Muscle layer of duodenum (tissue), 2 donors: ENCODE measurements at regions not wholly inside any gene's neighbourhood (a gene's known extent, or its start where the extent isn't known, plus 50 kb on each side); places are given as distances from the start of the nearest gene placed in this dataset.
A peak's percentile ranks its signal among the peaks of the same experiment; 100 is the strongest.

Experiments
- H3K27ac ChIP-seq: one replicate; pipeline ENCODE4 v1.7.0; 2013; ENCODE audit warnings: mild to moderate bottlenecking, low read length
- H3K27me3 ChIP-seq: one replicate; pipeline ENCODE4 v1.7.0; 2013; ENCODE audit warnings: low read depth, mild to moderate bottlenecking, control low read depth, low read length
- H3K36me3 ChIP-seq, 2 donors: one replicate each; pipeline ENCODE4 v1.7.0; 2013; ENCODE audit warnings: low read length in 2 of 2, control low read depth in 1 of 2, mild to moderate bottlenecking in 1 of 2; ENCODE audit not compliant: insufficient read depth in 2 of 2, control insufficient read depth in 1 of 2
- H3K4me1 ChIP-seq, 2 donors: one replicate each; pipeline ENCODE4 v1.7.0; 2013; ENCODE audit warnings: low read length in 2 of 2, mild to moderate bottlenecking in 2 of 2, control low read depth in 1 of 2, moderate library complexity in 1 of 2; ENCODE audit not compliant: insufficient read depth in 2 of 2, control insufficient read depth in 1 of 2
- H3K4me3 ChIP-seq, 2 donors: one replicate each; pipeline ENCODE4 v1.7.0; 2013; ENCODE audit warnings: low read length in 2 of 2, low read depth in 1 of 2, mild to moderate bottlenecking in 1 of 2
- H3K9me3 ChIP-seq, 2 donors: one replicate each; pipeline ENCODE4 v1.7.0; 2013; ENCODE audit warnings: low read length in 2 of 2, control low read depth in 1 of 2, mild to moderate bottlenecking in 1 of 2; ENCODE audit not compliant: control insufficient read depth in 1 of 2
- donor health status: healthy.

GRCh38 chr21:39018730-39019129 is 164.5 kb downstream of the PSMG1 start:
- no peaks in the 10 kb centered on the region for H3K9me3 ChIP-seq
- H3K4me3 ChIP-seq, result no peak overlapping the region
- H3K4me1 ChIP-seq, result peaks cover 0 to 7% of the 10 kb centered on the region in 2 donors
- no peaks in the 10 kb centered on the region for H3K27me3 ChIP-seq
- no peak overlapping the region for H3K27ac ChIP-seq
- H3K36me3 ChIP-seq, result no peaks in the 10 kb centered on the region

- no peak overlapping the region for H3K27ac ChIP-seq
- H3K4me3 ChIP-seq, result no peak overlapping the region
- no peaks in the 10 kb centered on the region for H3K27me3 ChIP-seq
- H3K4me1 ChIP-seq, result no peaks in the 10 kb centered on the region
- no peaks in the 10 kb centered on the region for H3K9me3 ChIP-seq
- H3K36me3 ChIP-seq, result no peaks in the 10 kb centered on the region
These were observed 166.4 kb downstream of the PSMG1 start for GRCh38 chr21:39016740-39017315.

GRCh38 chr21:39014747-39015146 is 168.5 kb downstream of the PSMG1 start:
- Histone ChIP-seq H3K27me3 (no peaks in the 10 kb centered on the region), H3K36me3 (no peaks in the 10 kb centered on the region), H3K4me1 (no peaks in the 10 kb centered on the region), H3K27ac (peak overlapping the region; percentile 48), H3K4me3 (no peak overlapping the region), H3K9me3 (no peaks in the 10 kb centered on the region)

- Histone ChIP-seq H3K9me3 (no peaks in the 10 kb centered on the region), H3K4me1 (no peaks in the 10 kb centered on the region), H3K4me3 (no peak overlapping the region), H3K36me3 (no peaks in the 10 kb centered on the region), H3K27me3 (no peaks in the 10 kb centered on the region), H3K27ac (no peak overlapping the region)
These were observed 170.7 kb downstream of the PSMG1 start for GRCh38 chr21:39012326-39013230.

- Histone ChIP-seq H3K27me3 (no peaks in the 10 kb centered on the region), H3K9me3 (no peaks in the 10 kb centered on the region), H3K36me3 (no peaks in the 10 kb centered on the region), H3K27ac (no peak overlapping the region), H3K4me3 (no peak overlapping the region), H3K4me1 (no peaks in the 10 kb centered on the region)
These were observed 171.3 kb downstream of the PSMG1 start for GRCh38 chr21:39011911-39012310.

- H3K27ac ChIP-seq, result no peak overlapping the region
These were observed 172.4 kb downstream of the PSMG1 start for GRCh38 chr21:39010629-39011404.

GRCh38 chr21:39009587-39010225 is 173.5 kb downstream of the PSMG1 start:
- Histone ChIP-seq H3K9me3 (no peaks in the 10 kb centered on the region), H3K4me1 (peaks cover 0 to 11% of the 10 kb centered on the region in 2 donors), H3K27ac (no peak overlapping the region)

More at GRCh38 chr21:39010629-39011404, 172.4 kb downstream of the PSMG1 start:
- Histone ChIP-seq H3K4me1 (peaks cover 0 to 5% of the 10 kb centered on the region in 2 donors), H3K9me3 (no peaks in the 10 kb centered on the region), H3K4me3 (no peak overlapping the region), H3K36me3 (no peaks in the 10 kb centered on the region), H3K27me3 (no peaks in the 10 kb centered on the region)

GRCh38 chr21:39007985-39008384 is 175.3 kb downstream of the PSMG1 start:
- Histone ChIP-seq H3K27ac (peak overlapping the region; percentile 91), H3K4me1 (peaks cover 0 to 18% of the 10 kb centered on the region in 2 donors), H3K27me3 (no peaks in the 10 kb centered on the region), H3K36me3 (no peaks in the 10 kb centered on the region), H3K4me3 (no peak overlapping the region), H3K9me3 (no peaks in the 10 kb centered on the region)

More at GRCh38 chr21:39009587-39010225, 173.5 kb downstream of the PSMG1 start:
- H3K4me3 ChIP-seq, result no peak overlapping the region
- H3K27me3 ChIP-seq, result no peaks in the 10 kb centered on the region
- H3K36me3 ChIP-seq, result no peaks in the 10 kb centered on the region

- Histone ChIP-seq H3K4me1 (peaks cover 0 to 18% of the 10 kb centered on the region in 2 donors), H3K36me3 (no peaks in the 10 kb centered on the region), H3K9me3 (no peaks in the 10 kb centered on the region)
These were observed 175.7 kb downstream of the PSMG1 start for GRCh38 chr21:39007532-39007931.

GRCh38 chr21:39006571-39007311 is 176.5 kb downstream of the PSMG1 start:
- H3K27me3 ChIP-seq, result no peaks in the 10 kb centered on the region
- peaks cover 0 to 18% of the 10 kb centered on the region in 2 donors for H3K4me1 ChIP-seq
- peak overlapping the region; percentile 91 for H3K27ac ChIP-seq

More at GRCh38 chr21:39007532-39007931, 175.7 kb downstream of the PSMG1 start:
- Histone ChIP-seq H3K27ac (peak overlapping the region; percentile 91), H3K4me3 (no peak overlapping the region), H3K27me3 (no peaks in the 10 kb centered on the region)

More at GRCh38 chr21:39006571-39007311, 176.5 kb downstream of the PSMG1 start:
- Histone ChIP-seq H3K9me3 (no peaks in the 10 kb centered on the region), H3K4me3 (no peak overlapping the region), H3K36me3 (no peaks in the 10 kb centered on the region)
